ENCODE measurements at regions not wholly inside any gene's neighbourhood (a gene's known extent, or its start where the extent isn't known, plus 50 kb on each side); places are given as distances from the start of the nearest gene placed in this dataset.
"Not testable (repeated sequence)": the region's sequence is repeated elsewhere in the genome, so short reads cannot be mapped to it uniquely, and the experiment has no call there.

- DNase-seq: no peak
These were observed 160.5 kb upstream of the RASSF8 start for GRCh38 chr12:25797949-25798348.

DNA sequence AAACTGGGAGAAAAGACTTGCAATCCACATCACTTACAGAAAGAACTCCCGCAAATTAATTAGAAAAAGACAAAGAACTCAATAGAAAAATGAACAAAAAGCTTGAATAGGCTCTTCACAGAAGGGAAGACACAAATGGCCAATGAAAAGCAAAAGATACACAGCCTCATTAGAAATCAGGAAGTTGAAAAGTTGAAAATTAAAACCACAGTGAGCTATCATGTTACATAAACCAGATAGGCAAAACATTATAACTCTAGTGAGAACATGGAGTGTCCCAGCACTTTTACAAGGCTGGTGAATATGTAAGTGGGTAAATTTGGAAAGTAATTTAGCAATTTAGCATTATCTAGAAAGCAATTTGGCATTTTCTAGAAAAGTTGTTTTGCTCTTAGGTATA, 158.4 kb upstream of the RASSF8 start:
- no peak for DNase-seq

DNA sequence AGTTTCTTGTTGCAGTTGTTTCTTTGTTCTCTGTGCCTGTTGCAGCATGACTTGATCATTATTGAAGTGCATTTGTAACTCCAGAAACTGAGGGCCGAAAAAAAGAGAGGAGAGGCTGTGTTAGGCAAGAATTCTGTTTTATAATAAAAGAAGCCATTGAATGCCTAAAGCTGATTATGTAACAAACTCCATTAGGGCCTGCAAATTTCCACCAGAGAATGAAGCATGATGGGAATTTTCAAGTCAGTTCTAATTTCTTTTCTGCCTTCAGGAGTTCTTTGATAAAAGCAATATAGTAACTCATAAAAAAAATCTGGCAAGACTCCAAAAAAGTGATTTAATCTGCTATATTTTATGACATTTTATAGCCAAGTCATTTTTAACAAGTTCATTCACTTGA, 156.7 kb upstream of the RASSF8 start:
- no peak for DNase-seq

GRCh38 chr12:25802143-25802542, 156.3 kb upstream of the RASSF8 start:
- DNase-seq: no peak

DNA sequence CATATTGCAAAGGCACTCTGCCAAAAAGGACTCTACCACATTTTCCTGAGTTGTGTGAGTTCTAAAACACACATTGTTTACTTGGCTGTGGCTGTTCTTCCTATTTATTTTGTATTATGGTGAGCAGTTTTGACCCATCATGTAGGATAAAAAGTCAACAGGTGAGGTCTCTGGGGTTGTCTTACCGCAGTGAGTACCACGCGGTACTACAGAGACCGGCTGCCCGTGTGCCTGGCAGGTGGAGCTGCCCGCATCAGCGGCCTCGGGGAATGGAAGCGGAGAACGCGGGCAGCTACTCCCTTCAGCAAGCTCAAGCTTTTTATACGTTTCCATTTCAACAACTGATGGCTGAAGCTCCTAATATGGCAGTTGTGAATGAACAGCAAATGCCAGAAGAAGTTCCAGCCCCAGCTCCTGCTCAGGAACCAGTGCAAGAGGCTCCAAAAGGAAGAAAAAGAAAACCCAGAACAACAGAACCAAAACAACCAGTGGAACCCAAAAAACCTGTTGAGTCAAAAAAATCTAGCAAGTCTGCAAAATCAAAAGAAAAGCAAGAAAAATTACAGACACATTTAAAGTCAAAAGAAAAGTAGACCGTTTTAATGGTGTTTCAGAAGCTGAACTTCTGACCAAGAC, 155.3 kb upstream of the RASSF8 start:
- DNase-seq: not testable (repeated sequence)

GRCh38 chr12:25804286-25804685, 154.2 kb upstream of the RASSF8 start:
- not testable (repeated sequence) for DNase-seq

GRCh38 chr12:25806271-25806670, 152.2 kb upstream of the RASSF8 start:
- peak; percentile 67 for DNase-seq

GRCh38 chr12:25808604-25809003, 149.9 kb upstream of the RASSF8 start:
- DNase-seq: no peak

- no peak for DNase-seq
These were observed 147.8 kb upstream of the RASSF8 start for GRCh38 chr12:25810683-25811082.

DNA sequence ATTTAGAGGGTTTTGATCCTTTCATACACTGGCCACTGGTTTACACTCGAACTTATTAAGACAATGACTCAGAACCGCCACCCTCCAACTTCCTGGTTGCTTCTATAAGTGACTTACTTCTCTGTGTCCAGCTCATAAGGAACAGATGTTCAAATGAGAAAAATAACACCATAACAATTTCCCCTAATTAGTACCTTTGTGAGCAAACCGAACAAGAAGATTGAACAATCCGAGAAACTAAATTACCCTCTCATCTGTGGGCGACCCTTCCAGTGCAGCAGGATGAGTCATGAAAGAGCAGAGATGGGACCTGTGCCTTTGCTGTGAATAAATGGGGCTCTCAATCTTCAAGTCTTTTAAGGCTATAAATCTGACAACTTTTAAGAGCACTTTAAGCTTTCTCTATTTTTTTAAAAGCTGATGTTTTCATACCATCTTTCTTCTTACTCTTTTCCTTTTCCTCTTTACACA, 146.8 kb upstream of the RASSF8 start:
- DNase-seq: peak; percentile 9

DNA sequence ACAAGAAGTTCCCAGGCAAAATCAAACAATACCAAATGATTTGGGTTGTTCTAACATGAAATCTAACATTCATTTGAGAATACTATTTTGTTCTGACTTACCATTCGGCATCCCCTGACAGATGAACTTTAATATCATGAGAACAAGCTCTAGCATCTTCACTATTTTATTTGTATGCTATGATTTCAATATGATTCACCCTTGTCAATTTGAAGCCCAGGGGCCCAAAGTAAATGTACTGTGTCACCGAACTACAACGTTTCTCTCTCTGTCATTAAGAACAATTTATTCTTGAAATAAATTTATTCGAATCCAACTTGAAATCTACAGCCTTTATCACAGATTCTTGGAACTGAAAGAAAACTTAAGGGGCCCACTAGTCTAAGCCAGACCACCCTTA, 146.2 kb upstream of the RASSF8 start:
- no peak for DNase-seq

DNA sequence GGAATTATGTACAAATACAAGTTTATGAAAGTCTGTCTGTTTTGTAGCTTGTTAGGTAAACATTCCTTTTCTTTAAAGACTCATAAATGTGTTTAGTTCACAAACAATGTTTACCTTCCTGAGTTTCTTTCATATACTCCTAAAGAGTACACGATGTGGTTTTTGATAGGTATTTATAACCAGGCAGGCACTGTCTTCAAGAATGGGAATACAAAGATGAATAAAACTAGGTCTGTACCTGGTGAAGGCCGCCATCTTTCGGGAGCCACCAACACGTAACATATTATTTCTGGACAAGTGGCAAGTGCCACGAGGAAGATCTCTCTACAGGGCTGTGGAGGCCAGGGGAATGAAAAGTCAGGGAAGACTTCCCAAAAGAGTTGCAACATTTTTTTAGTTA, 144.6 kb upstream of the RASSF8 start:
- no peak for DNase-seq

DNA sequence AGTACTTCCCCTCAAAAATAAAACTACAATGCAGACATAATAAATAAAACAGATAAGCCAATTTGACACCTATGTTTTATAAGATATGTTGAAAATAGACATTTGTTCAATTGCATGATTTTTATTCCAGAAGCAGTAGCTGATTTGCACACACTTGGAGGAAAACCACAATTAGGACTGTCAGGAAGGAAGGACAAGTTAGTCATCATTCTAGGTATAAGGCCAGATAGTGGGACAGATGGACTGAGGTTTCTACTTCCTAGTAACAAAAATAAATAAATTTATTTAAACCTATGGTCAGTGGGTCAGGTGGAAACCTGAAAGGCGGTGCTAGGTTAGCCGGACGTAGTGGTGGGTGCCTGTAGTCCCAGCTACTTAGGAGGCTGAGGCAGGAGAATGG, 141.8 kb upstream of the RASSF8 start:
- no peak for DNase-seq

DNA sequence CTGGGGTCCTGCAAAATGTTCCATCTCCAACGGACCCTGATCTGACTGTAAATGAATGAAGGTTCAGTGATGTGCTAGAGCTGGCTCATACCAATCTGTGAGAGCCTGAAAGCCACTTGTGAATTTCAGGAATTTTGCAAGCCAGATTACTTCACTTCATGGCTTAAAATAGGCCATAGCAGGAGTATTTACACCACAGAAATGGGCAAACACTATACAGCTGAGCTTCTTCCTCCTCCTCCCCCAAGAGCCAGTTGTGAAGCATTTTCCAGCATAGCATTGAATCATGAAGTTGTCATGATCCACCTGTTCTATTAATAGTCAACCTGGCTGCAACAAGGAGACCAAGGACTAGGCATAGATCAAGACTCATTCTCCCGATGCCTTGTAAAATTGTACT, 141.3 kb upstream of the RASSF8 start:
- DNase-seq: no peak

- DNase-seq: no peak
These were observed 139.7 kb upstream of the RASSF8 start for GRCh38 chr12:25818596-25819390.

DNA sequence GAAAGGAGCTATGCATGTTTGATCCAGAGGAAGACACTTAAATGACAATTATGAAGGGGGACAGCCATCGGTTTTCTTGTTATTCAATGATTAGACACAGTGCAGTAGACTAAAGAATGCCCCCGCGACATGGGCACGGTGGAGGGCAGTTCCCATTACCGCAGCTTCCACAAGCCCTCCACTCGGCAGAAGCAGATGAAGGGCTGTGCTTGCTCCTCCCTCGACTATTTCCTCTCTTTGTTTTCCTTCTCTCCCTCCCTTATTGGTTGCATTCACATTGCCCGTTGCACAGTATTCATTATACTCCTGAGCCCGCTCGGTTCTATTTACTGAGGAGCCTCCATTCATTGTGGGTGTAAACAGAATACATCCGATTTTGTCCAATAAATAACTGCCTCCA, 138.8 kb upstream of the RASSF8 start:
- DNase-seq: no peak

DNA sequence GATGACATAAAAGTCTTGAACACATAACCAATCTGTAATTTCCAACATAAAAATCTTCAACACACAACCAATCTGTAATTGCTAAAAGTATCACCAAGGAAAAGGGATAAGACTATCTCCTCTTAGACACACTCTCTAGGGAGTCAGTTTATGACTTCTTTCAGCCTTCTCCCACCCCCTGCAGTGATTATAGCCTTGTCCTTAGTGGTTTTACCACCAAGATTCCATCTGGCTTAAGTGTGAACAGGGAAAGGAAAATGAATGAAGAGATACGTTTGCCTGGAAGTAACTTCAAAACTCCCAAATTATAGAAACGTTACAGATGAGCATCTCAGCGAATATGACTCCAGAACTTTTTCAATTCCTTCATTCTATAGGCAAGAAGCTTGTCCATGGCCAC, 136.2 kb upstream of the RASSF8 start:
- DNase-seq: no peak

- no peak for DNase-seq
These were observed 133.7 kb upstream of the RASSF8 start for GRCh38 chr12:25824734-25825133.

DNA sequence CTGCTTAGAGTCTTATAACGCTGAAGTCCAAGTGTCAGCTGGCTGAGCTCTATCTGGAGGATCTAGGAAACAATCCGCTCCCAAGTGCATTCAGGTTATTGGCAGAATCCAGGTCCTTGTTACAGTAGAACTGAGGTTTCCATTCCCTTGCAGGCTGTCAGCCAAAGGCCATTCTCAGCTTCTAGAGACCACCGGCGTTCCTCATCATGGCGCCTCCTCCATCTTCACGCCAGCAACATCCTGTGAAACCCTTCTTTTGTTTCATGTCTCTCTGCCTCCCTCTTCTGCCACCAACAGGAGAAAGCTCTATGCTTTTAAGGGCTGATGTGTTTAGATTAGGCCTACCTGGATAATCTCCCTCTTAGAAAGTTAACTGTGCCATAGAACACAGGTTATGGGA, 133.0 kb upstream of the RASSF8 start:
- no peak for DNase-seq

- DNase-seq: no peak
These were observed 131.3 kb upstream of the RASSF8 start for GRCh38 chr12:25827141-25827540.

DNA sequence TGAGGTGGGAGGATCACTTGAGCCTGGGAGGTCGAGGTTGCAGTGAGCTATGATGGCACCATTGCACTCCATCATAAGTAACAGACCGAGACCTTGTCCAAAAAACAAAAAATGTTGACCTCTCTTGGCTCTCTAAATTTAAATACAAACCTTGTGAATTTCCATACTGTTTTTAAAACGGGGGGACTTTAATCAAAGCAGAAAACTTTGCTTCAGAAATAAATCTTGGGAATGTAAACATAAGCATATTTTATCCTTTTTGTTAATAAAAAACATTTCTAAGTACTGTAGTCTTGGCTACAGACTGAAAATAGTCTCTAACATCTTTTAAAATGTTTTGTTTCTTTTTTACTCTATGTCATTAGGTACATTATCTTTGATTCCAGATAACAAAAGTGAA, 130.7 kb upstream of the RASSF8 start:
- DNase-seq: no peak

GRCh38 chr12:25828188-25828587, 130.3 kb upstream of the RASSF8 start:
- no peak for DNase-seq

DNA sequence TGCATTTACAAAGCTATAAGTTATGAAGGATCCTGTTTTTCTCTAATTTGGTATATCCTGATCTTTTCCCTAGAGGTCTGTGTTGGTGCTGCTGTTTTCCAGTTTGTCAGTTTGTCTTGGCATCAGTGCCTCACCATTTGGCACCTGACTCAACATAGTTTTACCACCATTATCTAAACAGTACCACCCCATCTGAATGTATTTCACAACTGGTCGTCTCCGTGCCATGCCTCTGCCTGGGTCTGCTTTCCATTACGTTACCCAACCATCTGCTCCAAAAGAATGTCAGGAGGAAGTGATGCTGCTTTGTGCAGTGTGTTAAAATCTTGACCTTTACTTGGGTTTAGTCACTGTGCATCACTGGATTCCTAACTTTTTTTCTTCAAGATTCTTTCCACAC, 129.3 kb upstream of the RASSF8 start:
- DNase-seq: no peak

- DNase-seq: no peak
These were observed 128.0 kb upstream of the RASSF8 start for GRCh38 chr12:25830456-25830855.

DNA sequence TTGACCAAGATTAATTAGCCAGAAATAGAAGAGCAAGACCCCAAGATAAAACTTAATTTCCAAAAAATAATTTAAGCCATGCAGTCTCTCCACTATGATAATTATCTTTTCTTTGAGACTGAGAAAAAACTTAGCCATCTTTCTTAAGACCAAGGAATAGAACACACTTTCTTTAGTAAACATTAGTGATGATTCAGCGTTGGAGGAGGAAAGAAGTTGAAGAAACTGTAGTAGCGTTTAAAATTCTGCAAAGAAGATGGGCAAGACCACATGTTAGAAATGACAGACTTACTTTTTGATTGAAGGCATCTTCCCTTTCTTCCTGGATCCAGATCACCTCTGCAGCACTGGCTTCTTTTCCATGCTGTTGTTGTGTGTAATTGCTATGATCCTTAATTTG, 124.8 kb upstream of the RASSF8 start:
- DNase-seq: no peak
